Effector memory CD4-positive, alpha-beta T cell (primary cell): ENCODE measurements at regions not wholly inside any gene's neighbourhood (a gene's known extent, or its start where the extent isn't known, plus 50 kb on each side); places are given as distances from the start of the nearest gene placed in this dataset.

Experiments
- DNase-seq, 3 donors: peaks; one replicate each; pipeline ENCODE4 v3.0.0-alpha.2; 2020
- H3K27ac ChIP-seq: 2 replicates; pipeline ENCODE4 v1.7.0; 2013; ENCODE audit warnings: mild to moderate bottlenecking, low read length, moderate library complexity; ENCODE audit not compliant: insufficient read depth, poor library complexity, severe bottlenecking
- H3K27me3 ChIP-seq: replicated peaks from 2 replicates; pipeline ENCODE4 v1.7.0; 2013; ENCODE audit warnings: mild to moderate bottlenecking, low read length; ENCODE audit not compliant: insufficient read depth, control insufficient read depth, poor library complexity, severe bottlenecking
- H3K36me3 ChIP-seq: 2 replicates; pipeline ENCODE4 v1.7.0; 2013; ENCODE audit warnings: mild to moderate bottlenecking, low read length, moderate library complexity; ENCODE audit not compliant: control insufficient read depth, insufficient read depth
- H3K4me1 ChIP-seq: 2 replicates; pipeline ENCODE4 v1.7.0; 2013; ENCODE audit warnings: low read length, mild to moderate bottlenecking; ENCODE audit not compliant: control insufficient read depth, insufficient read depth, poor library complexity, severe bottlenecking
- H3K4me3 ChIP-seq: 2 replicates; pipeline ENCODE4 v1.7.0; 2013; ENCODE audit warnings: low read length, low read depth, mild to moderate bottlenecking; ENCODE audit not compliant: insufficient read depth, poor library complexity, severe bottlenecking
- H3K9me3 ChIP-seq: 2 replicates; pipeline ENCODE4 v1.7.0; 2013; ENCODE audit warnings: mild to moderate bottlenecking, low read length, moderate library complexity; ENCODE audit not compliant: control insufficient read depth

GRCh38 chr16:85255777-85256176, 143.5 kb upstream of the CIBAR2 start:
- H3K4me1 ChIP-seq, result no peaks in the 10 kb centered on the region
- no peak for DNase-seq
- H3K4me3 ChIP-seq, result no peak overlapping the region
- no peaks in the 10 kb centered on the region for H3K9me3 ChIP-seq
- no peak overlapping the region for H3K27ac ChIP-seq
- peaks cover 5% of the 10 kb centered on the region for H3K27me3 ChIP-seq
- no peaks in the 10 kb centered on the region for H3K36me3 ChIP-seq

GRCh38 chr16:85256190-85256739, 144.0 kb upstream of the CIBAR2 start:
- peaks cover 5% of the 10 kb centered on the region for H3K27me3 ChIP-seq
- no peak for DNase-seq
- H3K4me3 ChIP-seq, result no peak overlapping the region

DNA sequence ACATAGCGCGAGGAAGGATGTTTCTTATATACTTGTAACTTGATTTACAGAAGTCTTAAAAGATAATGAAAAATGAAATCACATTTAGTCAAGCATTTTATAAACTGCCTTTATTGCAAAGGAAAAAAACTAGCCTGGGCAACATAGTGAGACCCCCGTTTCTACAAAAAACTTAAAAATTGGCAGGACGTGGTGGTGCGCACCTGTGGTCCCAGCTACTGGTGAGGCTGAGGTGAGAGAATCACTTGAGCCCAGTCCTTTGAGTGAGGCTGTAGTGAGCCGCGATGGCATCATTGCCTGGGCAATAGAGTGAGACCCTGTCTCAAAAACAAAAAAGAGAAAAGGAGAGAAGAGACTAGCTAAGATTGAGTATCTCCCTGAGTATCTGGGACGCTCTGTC, 145.2 kb upstream of the CIBAR2 start:
- Histone ChIP-seq H3K36me3 (no peaks in the 10 kb centered on the region), H3K27me3 (peaks cover 5% of the 10 kb centered on the region), H3K4me1 (no peaks in the 10 kb centered on the region), H3K27ac (no peak overlapping the region), H3K4me3 (no peak overlapping the region), H3K9me3 (no peaks in the 10 kb centered on the region)
- no peak for DNase-seq

More at GRCh38 chr16:85256190-85256739, 144.0 kb upstream of the CIBAR2 start:
- Histone ChIP-seq H3K9me3 (no peaks in the 10 kb centered on the region), H3K36me3 (no peaks in the 10 kb centered on the region), H3K4me1 (no peaks in the 10 kb centered on the region), H3K27ac (no peak overlapping the region)

GRCh38 chr16:85258166-85258565, 145.9 kb upstream of the CIBAR2 start:
- no peak for DNase-seq
- Histone ChIP-seq H3K4me1 (no peaks in the 10 kb centered on the region), H3K9me3 (no peaks in the 10 kb centered on the region), H3K36me3 (no peaks in the 10 kb centered on the region), H3K27me3 (peaks cover 5% of the 10 kb centered on the region), H3K27ac (no peak overlapping the region), H3K4me3 (no peak overlapping the region)

DNA sequence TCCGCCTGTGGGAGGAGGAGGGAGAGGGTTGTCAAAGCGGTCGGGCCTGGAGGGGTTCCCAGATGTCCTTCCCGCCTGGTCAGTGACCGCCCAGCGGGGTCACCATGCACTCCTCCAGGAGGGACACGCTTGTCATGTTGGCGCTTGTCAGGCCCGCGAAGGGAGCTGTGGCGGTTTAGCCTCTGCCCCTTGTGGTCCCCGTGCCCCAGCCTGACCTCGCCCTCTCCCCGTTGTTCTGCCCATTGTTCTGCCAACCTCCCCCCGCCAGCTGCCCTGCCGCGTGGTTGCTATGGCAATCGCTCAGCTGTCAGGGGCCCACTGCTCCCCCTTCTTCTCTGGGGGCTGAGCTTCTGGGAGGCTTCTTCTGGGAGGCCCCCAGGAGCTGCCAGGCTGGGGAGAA, 146.4 kb upstream of the CIBAR2 start:
- no peaks in the 10 kb centered on the region for H3K9me3 ChIP-seq
- no peaks in the 10 kb centered on the region for H3K36me3 ChIP-seq
- peaks cover 5% of the 10 kb centered on the region for H3K27me3 ChIP-seq
- no peak for DNase-seq
- no peaks in the 10 kb centered on the region for H3K4me1 ChIP-seq
- H3K27ac ChIP-seq, result no peak overlapping the region
- H3K4me3 ChIP-seq, result no peak overlapping the region

GRCh38 chr16:85259115-85259831, 147.0 kb upstream of the CIBAR2 start:
- H3K36me3 ChIP-seq, result no peaks in the 10 kb centered on the region
- no peaks in the 10 kb centered on the region for H3K9me3 ChIP-seq
- no peaks in the 10 kb centered on the region for H3K4me1 ChIP-seq
- H3K27ac ChIP-seq, result no peak overlapping the region
- DNase-seq, result no peak
- peaks cover 5% of the 10 kb centered on the region for H3K27me3 ChIP-seq
- no peak overlapping the region for H3K4me3 ChIP-seq

- Histone ChIP-seq H3K36me3 (no peaks in the 10 kb centered on the region), H3K4me3 (no peak overlapping the region), H3K9me3 (no peaks in the 10 kb centered on the region), H3K27ac (no peak overlapping the region), H3K4me1 (no peaks in the 10 kb centered on the region), H3K27me3 (peaks cover 5% of the 10 kb centered on the region)
- DNase-seq, result no peak
Observed at GRCh38 chr16:85259832-85260167, 147.5 kb upstream of the CIBAR2 start.

- H3K27ac ChIP-seq, result no peak overlapping the region
- DNase-seq, result no peak
- no peaks in the 10 kb centered on the region for H3K9me3 ChIP-seq
- H3K4me1 ChIP-seq, result no peaks in the 10 kb centered on the region
- H3K27me3 ChIP-seq, result peaks cover 5% of the 10 kb centered on the region
- H3K4me3 ChIP-seq, result no peak overlapping the region
- no peaks in the 10 kb centered on the region for H3K36me3 ChIP-seq
Observed at GRCh38 chr16:85261204-85261603, 148.9 kb upstream of the CIBAR2 start.

- H3K4me3 ChIP-seq, result no peak overlapping the region
- no peak overlapping the region for H3K27ac ChIP-seq
- H3K9me3 ChIP-seq, result no peaks in the 10 kb centered on the region
- H3K36me3 ChIP-seq, result no peaks in the 10 kb centered on the region
- H3K4me1 ChIP-seq, result no peaks in the 10 kb centered on the region
- DNase-seq, result no peak
- peaks cover 5% of the 10 kb centered on the region for H3K27me3 ChIP-seq
Observed at GRCh38 chr16:85261657-85262557, 149.6 kb upstream of the CIBAR2 start.
